ENCODE measurements at regions not wholly inside any gene's neighbourhood (a gene's known extent, or its start where the extent isn't known, plus 50 kb on each side); places are given as distances from the start of the nearest gene placed in this dataset.

- no peak for TF ChIP-seq CTCF (conservative IDR thresholded peaks at IDR 0.05; ENCODE audit: low read length)
- TF ChIP-seq EZH2phosphoT487 (IDR thresholded peaks at IDR 0.05; ENCODE audit: borderline replicate concordance) = no peak
These were observed 501.7 kb downstream of the ARHGEF28 start for GRCh38 chr5:74127381-74128320.

All from Loucy (cell line).